Esophagus squamous epithelium (tissue), 4 donors: ENCODE measurements at regions not wholly inside any gene's neighbourhood (a gene's known extent, or its start where the extent isn't known, plus 50 kb on each side); places are given as distances from the start of the nearest gene placed in this dataset.

ENCODE experiments used
- POLR2A ChIP-seq, 4 donors: fragments of 450-650 bp; IDR thresholded peaks; one replicate each; pipeline ENCODE4 v1.6.1; 2017; ENCODE audit warnings: antibody characterized with exemption in 4 of 4, mild to moderate bottlenecking in 4 of 4, moderate library complexity in 3 of 4
- TF ChIP-seq, protein P1 (sequence below), 6 experiments: fragments of 450-650 bp in 4 of 6; fragments of 200-600 bp in 2 of 6; sonication (generic) in 2 of 6; IDR thresholded peaks; one replicate each; pipeline ENCODE4 v1.5.1; 2016 to 2019; ENCODE audit warnings: antibody characterized with exemption in 6 of 6, mild to moderate bottlenecking in 4 of 6, moderate library complexity in 4 of 6

DNA sequence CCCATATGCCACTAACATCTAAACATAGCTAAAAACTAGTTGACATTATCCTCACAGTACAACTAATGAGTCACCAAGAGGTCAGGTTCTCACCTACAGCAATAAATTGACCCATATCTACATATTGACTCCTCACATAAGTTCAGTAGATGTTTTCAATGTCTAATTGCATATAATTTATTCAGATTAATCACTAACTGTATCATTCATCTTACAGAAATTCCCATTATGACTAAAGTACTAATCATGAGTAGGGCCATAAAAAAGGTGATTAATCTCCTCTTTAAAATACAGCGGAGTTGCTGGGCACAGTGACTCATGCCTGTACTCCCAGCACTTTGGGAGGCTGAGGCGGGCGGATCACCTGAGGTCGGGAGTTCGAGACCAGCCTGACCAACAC lies 82.4 kb upstream of the ST3GAL6 start:
- TF ChIP-seq, protein P1, sequence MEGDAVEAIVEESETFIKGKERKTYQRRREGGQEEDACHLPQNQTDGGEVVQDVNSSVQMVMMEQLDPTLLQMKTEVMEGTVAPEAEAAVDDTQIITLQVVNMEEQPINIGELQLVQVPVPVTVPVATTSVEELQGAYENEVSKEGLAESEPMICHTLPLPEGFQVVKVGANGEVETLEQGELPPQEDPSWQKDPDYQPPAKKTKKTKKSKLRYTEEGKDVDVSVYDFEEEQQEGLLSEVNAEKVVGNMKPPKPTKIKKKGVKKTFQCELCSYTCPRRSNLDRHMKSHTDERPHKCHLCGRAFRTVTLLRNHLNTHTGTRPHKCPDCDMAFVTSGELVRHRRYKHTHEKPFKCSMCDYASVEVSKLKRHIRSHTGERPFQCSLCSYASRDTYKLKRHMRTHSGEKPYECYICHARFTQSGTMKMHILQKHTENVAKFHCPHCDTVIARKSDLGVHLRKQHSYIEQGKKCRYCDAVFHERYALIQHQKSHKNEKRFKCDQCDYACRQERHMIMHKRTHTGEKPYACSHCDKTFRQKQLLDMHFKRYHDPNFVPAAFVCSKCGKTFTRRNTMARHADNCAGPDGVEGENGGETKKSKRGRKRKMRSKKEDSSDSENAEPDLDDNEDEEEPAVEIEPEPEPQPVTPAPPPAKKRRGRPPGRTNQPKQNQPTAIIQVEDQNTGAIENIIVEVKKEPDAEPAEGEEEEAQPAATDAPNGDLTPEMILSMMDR (IDR thresholded peaks at IDR 0.05): no peak
- no peak for TF ChIP-seq POLR2A (IDR thresholded peaks at IDR 0.05)
